D721Med (cell line): ENCODE measurements at regions not wholly inside any gene's neighbourhood (a gene's known extent, or its start where the extent isn't known, plus 50 kb on each side); places are given as distances from the start of the nearest gene placed in this dataset.

Experiments used
- DNase-seq: peaks from one replicate; pipeline ENCODE4 v3.0.0; 2011; ENCODE audit warnings: low spot score; ENCODE audit not compliant: insufficient read length
- FAIRE-seq: peaks from 2 replicates; lab custom pipeline; 2011; peaks lifted over from hg19 to GRCh38; lab: Jason Lieb, UNC
- TF ChIP-seq, protein P1 (sequence below): IDR thresholded peaks from 2 replicates; pipeline ENCODE4 v1.5.1; 2012; ENCODE audit warnings: mild to moderate bottlenecking, control low read depth; ENCODE audit not compliant: insufficient read depth; ENCODE audit errors: missing control alignments

DNA sequence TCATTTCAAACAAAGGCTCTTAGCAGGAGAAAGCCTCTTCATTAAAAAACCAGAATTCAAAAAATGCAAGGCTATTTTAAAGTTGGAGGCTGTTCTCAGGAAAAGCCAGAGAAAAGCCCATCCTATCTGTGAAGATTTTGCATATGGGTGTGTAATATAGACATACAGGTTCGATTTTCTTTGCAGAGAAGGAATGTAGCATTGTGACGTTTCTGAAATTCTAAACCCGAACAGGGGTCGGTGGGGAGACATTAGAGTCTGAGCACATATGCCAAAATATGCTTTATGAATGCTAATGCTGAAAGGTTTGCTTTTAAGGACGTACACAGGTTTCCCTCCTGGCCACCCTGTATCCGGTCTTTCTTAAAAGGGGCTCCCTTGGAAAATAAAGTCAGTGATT, 363.1 kb upstream of the PAPPA start:
- DNase-seq = no peak
- TF ChIP-seq, protein P1, sequence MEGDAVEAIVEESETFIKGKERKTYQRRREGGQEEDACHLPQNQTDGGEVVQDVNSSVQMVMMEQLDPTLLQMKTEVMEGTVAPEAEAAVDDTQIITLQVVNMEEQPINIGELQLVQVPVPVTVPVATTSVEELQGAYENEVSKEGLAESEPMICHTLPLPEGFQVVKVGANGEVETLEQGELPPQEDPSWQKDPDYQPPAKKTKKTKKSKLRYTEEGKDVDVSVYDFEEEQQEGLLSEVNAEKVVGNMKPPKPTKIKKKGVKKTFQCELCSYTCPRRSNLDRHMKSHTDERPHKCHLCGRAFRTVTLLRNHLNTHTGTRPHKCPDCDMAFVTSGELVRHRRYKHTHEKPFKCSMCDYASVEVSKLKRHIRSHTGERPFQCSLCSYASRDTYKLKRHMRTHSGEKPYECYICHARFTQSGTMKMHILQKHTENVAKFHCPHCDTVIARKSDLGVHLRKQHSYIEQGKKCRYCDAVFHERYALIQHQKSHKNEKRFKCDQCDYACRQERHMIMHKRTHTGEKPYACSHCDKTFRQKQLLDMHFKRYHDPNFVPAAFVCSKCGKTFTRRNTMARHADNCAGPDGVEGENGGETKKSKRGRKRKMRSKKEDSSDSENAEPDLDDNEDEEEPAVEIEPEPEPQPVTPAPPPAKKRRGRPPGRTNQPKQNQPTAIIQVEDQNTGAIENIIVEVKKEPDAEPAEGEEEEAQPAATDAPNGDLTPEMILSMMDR = no peak
- no peak for FAIRE-seq

DNA sequence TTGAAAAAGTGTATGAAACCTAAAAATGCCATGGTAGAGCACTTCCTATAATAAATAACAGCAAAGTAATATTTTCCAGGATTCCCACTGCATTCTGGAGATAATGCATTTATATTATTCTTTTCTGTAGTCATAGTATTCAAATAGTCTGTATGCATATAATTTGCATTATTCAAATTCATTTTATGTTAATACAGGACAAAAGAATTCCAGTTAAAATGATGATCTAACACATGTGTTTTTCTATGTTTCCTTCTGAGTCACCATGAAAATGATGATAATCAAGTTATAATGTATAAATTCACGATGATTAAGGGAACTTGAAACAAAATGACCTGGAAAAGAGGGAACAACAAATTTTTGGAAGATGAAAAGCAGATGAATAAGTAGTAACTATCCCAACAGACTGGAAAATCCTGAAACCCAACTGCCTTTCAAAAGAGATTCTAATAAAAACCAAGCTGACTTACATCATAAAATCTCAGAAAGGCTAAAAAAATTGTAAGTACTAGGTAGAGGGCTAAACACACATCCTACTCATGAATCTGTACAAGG, 358.6 kb upstream of the PAPPA start:
- TF ChIP-seq, protein P1 = no peak
- FAIRE-seq (no peak), DNase-seq (no peak)

DNA sequence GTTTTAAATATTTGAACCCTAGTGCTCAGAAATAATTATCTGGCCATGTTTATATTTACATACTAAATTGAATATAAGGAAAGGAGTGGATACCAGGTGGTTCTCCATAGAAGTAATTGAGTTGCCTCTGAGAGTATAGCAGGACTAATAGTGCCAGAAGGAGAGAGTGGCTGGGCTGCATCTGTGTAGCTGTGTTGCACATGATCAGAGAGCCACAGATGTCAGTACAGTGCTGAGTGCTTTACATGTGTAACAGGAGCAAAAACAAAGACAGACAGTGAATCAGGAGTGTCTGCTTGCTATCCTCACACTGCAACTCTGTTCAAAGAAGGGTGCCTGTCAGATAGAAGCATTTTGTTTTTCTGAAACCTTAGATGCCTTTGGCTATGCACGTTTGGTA, 353.9 kb upstream of the PAPPA start:
- TF ChIP-seq, protein P1 = no peak
- DNase-seq = no peak
- FAIRE-seq = no peak

DNA sequence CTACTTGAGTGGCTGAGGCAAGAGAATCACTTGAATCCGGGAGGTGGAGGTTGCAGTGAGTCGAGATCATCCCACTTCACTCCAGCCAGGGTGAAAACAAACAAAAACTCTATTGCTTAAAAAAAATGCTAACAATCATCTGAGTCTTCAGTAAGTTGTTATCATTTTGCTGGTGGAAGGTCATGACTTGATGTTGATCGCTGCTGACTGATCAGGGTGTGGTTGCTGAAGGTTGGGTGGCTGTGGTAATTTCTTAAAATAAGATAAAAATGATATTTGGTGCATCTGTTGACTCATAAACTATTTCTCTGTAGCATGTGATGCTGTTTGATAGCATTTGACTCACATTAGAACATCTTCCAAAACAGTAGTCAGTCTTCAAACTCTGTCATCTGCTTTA, 349.4 kb upstream of the PAPPA start:
- FAIRE-seq (no peak), DNase-seq (no peak)
- TF ChIP-seq, protein P1 = no peak

DNA sequence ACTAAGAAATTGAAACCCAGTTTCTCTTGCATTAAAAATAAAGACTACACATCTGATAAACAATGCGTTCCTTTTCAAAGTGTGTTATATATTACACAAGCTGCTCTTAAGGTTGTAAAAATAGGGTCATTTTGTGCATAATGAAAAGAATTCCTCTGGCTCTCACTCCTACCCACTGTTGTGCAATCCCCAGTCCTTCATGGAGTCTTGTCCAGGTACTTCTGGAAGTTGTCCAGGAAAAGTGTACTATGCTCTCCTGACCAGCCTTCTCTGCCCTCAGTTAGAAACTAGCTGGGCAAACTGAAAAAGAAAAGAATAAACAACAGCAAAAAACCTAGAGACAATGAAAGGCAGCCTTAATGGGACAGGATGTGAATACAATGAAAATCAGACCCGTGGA, 345.5 kb upstream of the PAPPA start:
- TF ChIP-seq, protein P1 = no peak
- no peak for FAIRE-seq
- no peak for DNase-seq

DNA sequence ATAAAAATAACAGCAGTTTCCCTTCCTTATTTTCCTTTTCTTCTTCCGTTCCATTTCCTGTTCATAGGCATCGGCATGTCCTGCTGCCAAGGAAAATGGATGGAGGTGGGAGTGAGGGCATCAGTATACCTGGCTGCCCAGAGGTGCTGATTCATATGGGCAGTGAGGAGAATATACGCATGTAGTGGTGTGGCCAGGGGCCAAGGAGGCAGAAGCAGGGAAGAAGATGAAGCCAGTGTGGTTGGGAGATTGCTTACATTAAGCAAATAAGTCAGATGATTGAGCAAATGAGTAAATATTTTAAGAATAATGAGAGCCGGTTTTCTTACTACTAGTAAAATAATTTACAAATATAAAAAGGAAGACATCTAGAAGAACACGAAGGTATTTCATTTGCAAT, 344.9 kb upstream of the PAPPA start:
- DNase-seq (no peak), FAIRE-seq (no peak)
- TF ChIP-seq, protein P1 = no peak

DNA sequence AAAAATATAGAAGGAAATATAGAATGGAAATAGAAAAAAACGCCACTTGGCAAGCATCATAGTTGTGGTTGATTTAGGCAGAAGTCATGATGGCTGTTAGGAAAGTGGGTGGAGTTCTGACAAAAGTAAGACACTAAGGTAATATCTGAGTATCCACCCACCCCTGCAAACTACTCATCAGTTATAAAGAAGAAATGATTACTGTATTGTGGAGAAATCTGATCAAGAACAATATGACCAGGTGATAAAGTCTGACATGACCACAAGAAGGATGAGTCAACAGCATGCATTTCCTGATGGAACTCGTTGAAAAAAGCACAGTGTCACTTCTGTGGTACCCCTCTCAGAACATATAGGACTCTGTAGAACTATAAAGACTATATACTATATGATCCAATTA, 343.4 kb upstream of the PAPPA start:
- FAIRE-seq = no peak
- DNase-seq = no peak
- TF ChIP-seq, protein P1 = no peak
